Kidney glomerular epithelial cell (primary cell): ENCODE measurements at regions not wholly inside any gene's neighbourhood (a gene's known extent, or its start where the extent isn't known, plus 50 kb on each side); places are given as distances from the start of the nearest gene placed in this dataset.
"Not testable (repeated sequence)": the region's sequence is repeated elsewhere in the genome, so short reads cannot be mapped to it uniquely, and the experiment has no call there.

Experiments used
- DNase-seq: peaks from one replicate; lab custom pipeline; 2025; lab: John Stamatoyannopoulos, UW

DNA sequence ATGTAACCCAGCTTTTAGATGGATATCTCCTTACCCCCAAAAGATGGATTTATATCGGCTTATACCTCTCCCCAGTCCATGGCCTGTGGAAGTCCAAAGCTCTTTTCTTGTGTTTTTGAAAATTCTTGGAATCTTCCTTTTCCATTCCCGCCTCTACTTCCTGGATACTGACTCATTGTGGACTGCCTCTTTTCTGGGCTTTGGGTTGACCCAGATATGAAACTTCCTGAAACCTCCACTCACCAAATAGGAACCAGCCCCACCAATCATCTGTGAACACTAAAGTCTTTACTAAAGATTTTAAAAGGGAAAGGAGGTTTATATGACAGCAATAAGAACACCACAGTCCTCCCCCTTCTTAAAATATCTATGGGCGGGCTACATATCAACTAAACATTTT is 163.4 kb upstream of the SYN3 start:
- DNase-seq, result no peak

DNA sequence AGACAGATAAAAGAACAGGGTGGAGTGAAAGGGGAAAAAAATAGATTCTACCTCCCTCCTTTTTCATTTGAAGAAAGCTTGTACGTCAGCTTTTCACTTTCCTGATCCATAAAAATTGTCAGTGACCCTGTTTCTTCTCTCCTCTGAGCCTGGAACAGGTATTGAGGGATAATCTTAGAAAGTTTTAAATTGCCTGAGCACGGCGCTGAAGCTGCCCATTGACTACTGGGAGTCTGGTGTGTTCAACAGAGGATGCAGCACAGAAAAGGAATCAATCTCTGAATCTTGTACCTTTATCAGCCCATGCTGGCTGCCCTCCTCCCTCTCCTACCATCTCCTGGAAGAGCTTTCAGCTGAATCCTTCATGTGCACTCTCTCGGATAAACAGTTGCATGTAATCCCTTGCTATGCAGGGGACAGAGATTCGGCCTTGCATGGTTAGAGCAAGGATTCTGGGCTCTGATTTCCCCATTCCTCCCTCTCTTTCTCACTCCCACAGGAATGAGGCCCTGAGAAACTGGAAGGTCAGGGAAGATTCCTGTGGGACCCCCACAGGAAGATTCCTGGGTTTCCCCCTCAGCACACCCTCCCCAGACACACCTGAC is 162.4 kb upstream of the SYN3 start:
- DNase-seq, result no peak

DNA sequence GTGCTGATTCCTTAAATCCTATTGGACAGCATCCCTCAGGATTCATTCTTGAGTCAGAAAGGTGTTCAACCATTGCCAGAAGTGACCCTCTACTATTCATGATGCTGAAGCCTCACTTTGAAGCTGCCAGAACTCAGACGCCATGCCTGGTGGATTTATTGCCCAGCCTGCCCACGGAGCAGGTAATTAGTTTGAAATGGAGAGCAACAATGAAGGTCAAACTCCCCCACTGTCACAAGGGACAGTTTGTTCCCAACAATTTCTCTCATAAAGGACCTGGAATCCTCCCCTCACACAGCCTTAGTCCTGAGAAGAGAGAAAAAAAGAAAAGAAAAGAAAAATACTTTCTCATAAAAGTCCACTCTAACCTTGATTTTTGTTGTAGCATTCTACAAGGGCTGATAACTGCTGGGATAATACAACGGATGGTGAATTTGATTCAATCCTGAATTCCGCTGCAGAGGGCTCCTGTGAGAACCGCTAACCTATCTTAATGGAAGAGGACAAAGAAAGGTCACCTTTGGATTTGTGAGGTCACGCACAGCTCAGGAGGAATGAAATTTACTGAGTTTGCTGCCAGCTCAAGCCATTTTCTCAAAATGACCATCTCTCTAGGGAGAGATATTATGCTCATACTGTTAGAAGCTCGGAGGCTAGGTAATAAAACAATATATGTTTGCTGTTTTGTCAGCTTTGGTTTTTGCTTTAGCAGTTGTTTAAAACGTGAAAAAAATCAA is 161.6 kb upstream of the SYN3 start:
- DNase-seq, result no peak

DNA sequence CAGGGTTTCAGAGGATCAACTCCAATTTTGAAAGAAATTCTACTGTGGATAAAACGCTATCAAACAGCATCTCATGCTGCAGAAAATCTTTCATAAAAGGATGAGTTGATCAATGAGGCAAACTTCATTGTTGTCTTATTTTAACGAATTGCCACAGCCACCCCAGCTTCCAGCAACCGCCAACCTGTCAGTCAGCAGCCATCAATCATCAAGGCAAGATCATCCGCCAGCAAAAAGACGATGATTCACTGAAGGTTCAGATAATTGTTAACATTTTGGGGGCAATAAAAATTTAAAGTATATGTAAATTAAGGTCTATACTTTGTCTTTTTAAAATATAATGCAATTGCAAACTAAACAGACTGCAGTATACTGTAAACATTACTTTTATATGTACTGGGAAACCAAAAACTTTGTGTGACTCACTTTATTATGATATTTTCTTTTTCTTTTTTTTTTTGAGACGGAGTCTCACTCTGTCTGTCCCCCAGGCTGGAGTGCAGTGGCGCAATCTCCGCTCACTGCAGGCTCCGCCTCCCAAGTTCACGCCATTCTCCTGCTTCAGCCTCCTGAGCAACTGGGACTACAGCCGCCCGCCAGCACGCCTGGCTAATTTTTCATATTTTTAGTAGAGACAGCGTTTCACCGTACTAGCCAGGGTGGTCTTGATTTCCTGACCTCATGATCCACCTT is 155.3 kb upstream of the SYN3 start:
- no peak for DNase-seq

DNA sequence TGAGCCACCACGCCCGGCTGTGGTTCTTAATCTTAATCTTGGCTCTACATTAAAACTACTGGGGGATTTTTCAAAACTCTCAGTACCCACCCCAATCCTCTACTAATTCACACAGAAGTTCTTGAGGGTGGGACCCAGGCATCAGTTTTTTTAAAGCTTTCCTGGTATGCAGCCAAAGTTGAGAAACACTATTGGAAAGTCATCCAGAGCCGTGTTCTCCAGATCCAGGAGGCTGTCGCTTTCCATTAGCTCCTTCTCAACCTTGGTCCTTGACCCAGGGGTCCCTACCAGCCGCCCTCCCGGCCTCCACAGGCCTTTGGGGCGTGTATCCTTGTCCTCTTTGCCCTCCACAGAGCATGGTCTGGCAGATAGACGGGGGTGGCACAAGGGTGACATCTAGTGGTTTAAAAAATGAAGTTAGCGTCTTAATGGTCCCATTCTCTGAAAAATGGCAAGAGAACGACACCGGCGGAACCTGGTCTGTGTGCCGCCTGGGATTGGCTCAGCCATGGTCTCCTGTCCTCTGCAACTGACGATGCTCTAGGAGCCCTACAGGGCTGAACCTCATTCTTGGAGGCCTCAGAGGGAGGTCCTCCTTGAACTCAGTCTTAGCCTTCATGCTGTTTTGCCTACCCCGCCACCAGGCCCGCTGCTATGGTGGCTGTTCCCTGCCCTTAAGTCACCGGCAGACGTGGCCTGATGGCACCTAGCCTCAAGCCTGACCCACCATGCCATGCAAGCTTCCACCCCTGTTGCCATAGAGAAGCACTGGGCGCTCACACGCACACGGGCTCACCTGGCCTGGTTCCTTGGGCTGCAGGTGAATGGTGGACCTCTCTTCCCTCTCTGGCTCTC is 152.0 kb upstream of the SYN3 start:
- DNase-seq, result peak; percentile 27

DNA sequence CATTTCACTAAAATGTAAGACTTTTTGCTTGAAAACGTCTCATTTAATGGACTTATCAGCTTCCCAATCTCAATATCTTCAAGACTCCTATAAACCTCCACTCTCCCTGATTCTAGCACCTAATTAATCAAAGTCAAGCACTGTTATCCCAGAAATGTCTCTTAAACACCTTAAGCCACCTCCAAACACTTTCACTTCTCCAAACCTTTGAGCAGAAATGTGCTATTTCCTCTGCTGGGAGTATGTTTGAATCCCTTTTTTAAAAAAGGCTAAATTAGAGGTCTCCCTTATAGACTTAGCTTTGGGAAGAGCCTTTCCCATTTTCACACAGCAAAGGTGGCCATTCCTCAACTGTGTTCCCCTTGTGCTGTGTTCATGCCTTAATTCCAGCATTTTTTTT is 146.2 kb upstream of the SYN3 start:
- DNase-seq, result no peak

DNA sequence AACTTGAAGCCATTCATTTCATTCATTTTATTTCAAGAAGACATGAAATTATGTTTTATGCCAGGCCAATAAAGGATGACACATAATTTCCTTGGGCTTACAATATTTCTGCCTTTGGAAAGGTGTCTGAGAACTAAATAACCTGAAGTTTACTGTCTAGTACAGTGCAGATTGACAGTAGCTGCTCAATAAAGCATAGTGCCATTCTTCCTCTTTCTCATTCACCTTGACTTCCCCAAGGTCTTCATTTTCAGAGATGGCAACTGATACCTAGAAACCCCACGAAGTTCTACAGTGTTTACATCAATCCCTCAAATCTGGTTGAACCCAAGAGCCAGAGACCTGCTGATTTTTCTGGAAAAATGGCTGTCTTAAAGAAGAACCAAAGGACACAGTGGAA is 144.3 kb upstream of the SYN3 start:
- DNase-seq, result no peak

DNA sequence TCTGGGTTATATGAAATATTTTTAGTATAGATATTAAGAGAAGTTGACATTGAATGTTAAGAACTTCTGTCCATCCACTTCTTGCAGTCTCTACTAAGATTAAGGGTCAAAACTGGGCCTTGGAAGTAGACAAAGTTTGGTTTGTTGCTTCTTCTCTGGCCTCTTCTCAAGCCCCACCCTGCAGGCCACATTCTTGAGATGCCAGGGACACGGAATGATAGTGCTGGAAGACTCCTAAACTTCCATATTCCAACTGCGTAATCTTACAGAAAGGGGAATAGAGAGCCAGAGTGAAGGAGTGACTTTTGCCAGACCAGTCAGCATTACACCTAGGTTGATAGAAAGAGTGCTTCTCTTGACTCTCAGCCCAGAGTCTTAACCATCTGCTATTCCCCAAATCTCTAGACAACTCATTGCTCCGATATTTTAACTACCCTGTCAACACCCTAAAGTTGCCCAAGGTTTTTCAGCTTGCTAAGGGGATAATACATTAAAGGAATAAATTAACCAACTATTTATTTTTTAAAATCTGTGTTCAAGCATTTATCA is 136.4 kb upstream of the SYN3 start:
- no peak for DNase-seq

DNA sequence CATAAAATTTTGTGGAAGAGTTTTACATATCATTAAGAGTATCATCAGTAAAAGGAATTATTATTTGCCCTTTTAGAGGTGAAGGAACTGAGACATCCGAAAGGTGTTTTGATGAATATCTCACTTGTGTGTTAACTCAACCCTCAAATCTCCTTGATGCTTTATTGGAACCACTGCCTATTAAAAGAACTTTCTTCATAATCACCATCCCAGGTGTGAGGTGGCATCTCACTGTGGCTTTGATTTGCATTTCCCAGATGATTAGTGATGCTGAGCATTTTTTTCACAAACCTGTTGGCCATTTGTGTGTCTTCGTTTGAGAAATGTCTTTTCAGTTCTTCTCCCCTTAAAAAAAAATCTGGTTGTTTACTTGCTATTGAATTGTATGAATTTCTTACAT is 134.0 kb upstream of the SYN3 start:
- no peak for DNase-seq

DNA sequence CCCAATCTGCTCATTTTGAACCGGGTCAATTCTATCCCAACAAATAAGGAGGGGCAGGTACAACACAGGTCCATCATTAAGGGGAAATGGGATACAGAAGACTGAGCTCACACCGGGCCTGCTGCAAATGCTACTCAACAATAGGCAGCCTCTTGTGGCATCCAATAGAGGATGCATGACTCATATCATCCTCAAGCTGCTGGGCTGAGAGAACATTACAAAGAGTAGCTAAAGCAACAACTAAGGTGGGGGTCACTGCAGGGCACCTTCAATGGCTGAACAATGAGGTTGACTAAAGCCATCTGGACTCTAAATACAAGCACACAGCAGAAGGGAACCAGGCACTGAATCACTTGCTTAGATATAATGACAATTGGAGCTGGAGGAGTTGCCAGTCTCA is 130.1 kb upstream of the SYN3 start:
- no peak for DNase-seq

DNA sequence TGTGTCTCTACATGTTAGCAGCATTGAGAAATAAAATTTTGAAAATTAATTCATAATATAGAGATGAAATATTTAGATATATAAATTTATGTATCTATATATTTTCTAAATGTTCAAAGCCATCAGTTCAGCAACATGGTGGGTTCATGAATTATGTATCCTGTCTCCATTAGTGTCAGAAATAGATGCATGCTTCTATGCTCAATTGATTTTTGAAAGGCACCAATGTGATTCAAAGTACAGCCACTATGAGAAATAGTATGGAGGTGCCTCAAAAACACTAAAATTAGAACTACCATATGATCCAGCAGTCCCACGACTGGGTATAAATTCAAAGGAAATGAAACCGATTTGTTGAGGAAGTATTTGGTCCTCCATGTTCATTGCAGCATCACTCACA is 128.6 kb upstream of the SYN3 start:
- no peak for DNase-seq

DNA sequence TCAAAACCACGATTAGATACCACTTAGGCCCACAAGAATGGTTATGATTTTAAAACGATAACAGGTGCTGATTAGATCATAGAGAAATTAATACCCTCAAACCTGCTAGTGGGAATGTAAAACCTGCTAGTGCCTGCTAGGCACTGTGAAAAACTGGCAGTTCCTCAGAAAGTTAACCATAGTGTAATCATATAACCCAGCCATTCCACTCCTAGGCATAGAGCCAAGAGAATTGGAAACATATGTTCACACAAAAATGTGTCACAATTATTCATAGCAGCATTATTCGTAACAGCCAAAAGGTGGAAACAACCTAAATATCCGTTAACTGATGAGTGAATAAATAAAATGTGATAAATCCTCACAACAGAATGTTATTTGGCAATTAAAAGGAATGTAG is 122.2 kb upstream of the SYN3 start:
- DNase-seq, result no peak

DNA sequence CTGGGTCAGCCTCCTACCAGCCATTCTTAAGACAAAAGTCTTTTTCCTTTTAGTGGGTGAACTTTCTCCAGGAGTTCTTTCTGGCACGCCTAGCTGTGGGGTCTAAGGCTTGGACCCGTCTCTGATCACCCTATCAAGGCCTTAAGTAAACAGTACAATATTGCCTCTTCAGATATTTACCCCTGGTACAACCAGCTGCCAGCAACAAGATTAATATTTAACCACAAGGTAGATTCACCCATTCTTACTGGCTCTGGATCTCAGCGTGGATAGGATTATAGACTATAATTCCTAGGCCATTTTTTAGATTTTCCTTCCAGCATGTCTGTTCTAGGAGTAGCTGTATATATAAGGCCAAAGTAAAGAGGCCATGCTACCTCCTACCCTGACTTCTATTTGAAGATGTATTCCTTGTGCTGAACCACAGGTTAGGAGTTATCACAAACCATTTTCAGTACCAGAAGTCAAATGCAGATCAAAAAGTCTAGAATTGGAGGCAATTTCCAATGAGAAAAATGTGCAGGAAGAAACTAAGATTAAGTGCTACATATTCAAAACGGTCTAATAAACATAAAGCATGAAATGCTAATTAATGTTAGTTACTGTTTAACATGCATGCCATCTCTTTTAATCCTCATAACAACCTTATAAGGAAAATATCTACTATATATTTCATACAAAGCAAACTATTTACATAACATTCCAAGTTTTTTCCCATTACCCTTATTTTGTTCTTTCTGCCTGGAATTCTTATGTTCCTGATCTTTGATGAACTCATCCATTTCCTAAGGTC is 110.0 kb upstream of the SYN3 start:
- no peak for DNase-seq

DNA sequence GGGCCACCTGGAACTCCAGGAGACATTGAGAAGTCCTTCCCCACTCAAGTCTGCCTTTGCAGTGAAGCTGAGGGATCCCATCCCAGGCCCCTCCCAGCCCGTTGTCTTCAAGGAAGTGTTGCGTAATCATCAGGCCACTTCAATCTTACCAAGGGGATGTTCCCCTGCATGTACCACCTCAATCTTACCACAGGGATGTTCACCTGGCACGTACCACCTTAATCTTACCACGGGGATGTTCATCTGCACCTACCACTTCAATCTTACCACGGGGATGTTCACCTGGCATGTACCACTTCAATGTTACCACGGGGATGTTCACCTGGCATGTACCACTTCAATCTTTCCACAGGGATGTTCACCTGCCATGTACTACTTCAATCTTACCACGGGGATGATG is 108.0 kb upstream of the SYN3 start:
- DNase-seq, result no peak

DNA sequence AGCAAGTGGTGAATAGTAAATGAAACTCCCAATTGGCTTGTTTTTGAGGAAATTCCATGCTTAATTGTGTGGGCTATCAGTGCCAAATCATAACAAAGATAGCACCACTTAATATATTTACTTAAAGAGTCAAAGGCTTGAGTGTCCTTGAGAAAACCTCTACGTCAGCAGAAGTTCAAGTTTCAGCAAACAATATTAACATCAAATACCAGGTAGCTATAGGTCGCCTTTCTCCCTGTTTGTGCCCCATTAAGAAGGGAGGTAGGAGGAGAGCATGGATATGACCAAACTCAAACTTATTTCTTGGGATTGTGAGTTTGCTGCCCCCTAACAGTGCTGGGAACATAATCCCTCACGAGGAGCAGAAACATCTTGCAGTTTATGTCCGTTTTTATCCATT is 105.6 kb upstream of the SYN3 start:
- no peak for DNase-seq

DNA sequence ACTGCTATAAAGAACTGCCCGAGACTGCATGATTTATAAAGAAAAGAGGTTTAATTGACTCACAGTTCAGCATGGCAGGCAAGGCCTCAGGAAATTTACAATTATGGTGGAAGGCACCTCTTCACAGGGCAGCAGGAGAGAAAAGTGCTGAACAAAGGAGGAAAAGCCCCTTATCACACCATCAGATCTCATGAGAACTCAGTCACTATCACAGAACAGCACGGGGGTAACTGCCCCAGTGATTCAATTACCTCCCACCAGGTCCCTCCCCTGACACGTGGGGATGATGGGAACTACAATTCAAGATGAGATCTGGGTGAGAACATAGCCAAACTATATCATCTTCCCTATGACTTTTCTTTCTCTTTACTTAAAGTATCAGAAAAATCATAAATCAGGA is 104.0 kb upstream of the SYN3 start:
- DNase-seq, result no peak

DNA sequence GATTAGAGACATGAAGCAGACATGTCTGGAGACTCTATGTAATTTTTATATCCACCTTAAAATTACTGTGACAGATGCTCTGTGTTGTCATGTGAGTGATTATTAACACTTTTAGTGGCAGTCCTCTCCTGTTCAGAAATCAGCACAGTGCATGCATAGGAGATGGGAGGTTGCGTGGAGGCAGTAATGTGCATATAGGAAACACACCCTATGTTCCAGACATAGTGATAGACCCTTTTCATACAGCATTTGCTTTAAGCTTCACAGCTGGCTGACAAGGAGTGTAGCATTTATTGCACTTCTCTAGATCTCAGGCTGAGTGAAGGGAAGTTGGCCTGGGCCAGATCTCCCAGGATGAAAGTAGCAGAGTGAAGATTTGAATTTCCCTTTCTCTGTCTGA is 102.3 kb upstream of the SYN3 start:
- DNase-seq, result no peak

DNA sequence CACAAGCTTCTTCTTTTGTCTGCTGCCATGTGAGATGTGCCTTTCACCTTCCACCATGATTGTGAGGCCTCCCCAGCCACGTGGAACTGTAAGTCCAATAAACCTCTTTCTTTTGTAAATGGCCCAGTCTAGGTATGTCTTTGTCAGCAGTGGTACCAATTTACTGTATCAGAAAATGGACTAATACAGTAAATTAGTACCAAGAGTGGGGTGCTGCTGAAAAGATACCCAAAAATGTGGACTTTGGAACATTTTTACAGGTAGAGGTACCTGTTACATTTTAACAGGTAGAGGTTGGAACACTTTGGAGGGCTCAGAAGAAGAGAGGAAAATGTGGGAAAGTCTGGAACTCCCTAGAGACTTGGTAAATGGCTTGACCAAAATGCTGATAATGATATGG is 96.8 kb upstream of the SYN3 start:
- DNase-seq, result not testable (repeated sequence)

DNA sequence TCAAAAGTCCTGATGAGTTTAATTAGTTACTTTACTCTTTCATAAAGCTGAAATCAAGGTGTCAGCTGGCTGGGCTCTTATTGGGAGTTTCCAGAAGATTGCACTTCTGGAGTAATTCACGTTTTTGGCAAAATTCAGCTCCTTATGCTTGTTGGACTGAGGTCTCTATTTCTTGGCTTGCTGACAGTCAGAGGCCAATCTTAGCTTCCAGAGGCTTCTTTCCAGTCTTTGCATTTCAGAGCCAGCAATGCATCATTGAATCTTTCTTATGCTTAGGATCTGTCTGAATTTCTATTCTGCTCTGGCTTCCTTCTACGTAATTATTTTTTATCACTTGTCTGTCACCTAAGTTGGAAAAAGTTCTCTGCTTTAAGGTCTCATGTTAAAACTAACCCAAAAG is 91.4 kb upstream of the SYN3 start:
- no peak for DNase-seq

DNA sequence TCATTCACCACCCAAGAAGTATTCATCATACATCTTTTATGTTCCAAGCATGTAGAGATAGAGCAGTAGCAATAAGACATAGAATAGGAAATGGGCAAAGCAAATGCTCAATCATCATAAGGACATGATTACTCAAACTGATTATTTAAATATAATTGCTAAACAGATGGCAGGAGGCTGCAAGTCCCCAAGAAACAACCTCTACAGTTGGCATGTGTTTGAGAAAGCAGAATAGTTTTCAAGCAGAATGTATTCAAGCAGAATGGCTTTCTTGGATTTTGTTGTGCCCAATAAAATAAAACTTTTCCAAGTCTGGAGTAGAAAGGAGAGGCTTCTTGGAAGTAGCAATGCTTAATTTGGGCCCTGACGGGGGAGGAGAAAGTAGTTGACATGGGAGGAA is 86.5 kb upstream of the SYN3 start:
- no peak for DNase-seq

DNA sequence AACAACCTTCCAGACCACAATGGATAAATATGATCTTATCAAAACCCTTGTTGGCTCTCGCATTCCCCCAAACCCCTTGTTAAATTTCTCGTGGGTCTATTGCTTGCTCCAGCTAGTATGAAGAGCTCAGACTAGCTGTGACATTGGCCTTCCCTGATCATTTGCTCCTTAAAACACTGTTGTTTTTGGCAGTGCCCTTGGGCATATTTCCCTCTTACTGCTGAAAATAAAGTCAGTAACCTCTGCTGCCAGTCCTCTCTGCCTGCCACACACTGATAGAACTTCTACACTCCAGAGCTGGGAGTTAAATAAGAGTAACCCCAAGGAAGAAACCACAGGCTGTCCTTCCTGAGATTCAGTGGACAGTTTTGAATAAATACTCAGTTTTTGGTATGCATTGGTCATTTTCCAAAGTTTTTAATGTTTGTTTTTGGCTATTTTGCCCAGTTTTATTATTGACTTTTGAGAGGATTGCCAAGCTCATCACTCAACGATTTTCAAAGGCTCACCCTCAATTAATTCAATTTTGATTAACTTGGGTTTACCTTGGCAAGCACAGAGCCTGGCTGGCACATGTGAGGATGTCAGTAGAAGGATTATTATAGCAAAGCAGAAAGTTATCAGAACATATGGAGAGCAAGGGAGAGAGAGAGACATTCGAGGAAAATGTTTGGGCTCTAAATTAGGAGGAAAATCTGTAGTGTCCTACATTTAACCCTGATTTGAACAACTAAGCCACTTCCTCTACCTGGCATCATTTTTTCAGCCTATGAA is 84.3 kb upstream of the SYN3 start:
- no peak for DNase-seq
